Pancreas (tissue), 10 donors: ENCODE measurements at regions not wholly inside any gene's neighbourhood (a gene's known extent, or its start where the extent isn't known, plus 50 kb on each side); places are given as distances from the start of the nearest gene placed in this dataset.

ENCODE experiments used
- ATAC-seq, 4 donors: fragments of 200-7000 bp; cut with Tn5 transposase; one replicate each; pipeline versions ENCODE4 v1.8.0 to v1.9.1; 2020; ENCODE audit warnings: mild to moderate bottlenecking in 4 of 4, moderate library complexity in 4 of 4
- DNase-seq, 6 donors: peaks; one replicate each; pipeline ENCODE4 v3.0.0-alpha.2; 2020
- FAIRE-seq: peaks from 2 replicates; lab custom pipeline; 2012; peaks lifted over from hg19 to GRCh38; lab: Jason Lieb, UNC
- H3K27ac ChIP-seq, 4 donors: fragments of 200-600 bp; sonication (generic); 1 replicate in 3 of 4; 2 replicates in 1 of 4; pipeline versions ENCODE4 v1.5.0 to v1.8.0; 2020
- H3K27me3 ChIP-seq, 4 donors: fragments of 200-600 bp; one replicate each; pipeline ENCODE4 v1.8.0; 2021
- H3K36me3 ChIP-seq, 3 donors: fragments of 200-600 bp; sonication (generic) in 1 of 3; one replicate each; pipeline versions ENCODE4 v1.5.0 to v1.8.0; 2020 to 2021
- H3K4me1 ChIP-seq, 3 donors: fragments of 200-600 bp; one replicate each; pipeline ENCODE4 v1.8.0; 2021
- H3K4me3 ChIP-seq, 4 donors: fragments of 200-600 bp; sonication (generic) in 2 of 4; one replicate each; pipeline versions ENCODE4 v1.5.0 to v1.8.0; 2020 to 2021
- H3K9me3 ChIP-seq, 4 donors: fragments of 200-600 bp; one replicate each; pipeline ENCODE4 v1.8.0; 2021
- CTCF ChIP-seq, 4 donors: fragments of 200-600 bp; sonication (generic) in 3 of 4; IDR thresholded peaks; one replicate each; pipeline versions ENCODE4 v1.5.0 to v1.8.0; 2021; ENCODE audit warnings: antibody characterized with exemption in 4 of 4
- WGBS, 2 donors: extraction: QIAGEN DNeasy Blood & Tissue Kit; methylation state at CpG; one replicate each; pipeline ENCODE4 v1.1.7; 2013; 5-methylcytosine and 5-hydroxymethylcytosine counted together
- intact Hi-C, 3 donors: fragments of 100-400 bp; cut with DNase I; formaldehyde crosslinking; loops; one replicate each; pipeline versions ENCODE4 v1.11.1 to v1.14.2; 2022
- donor health status: healthy with polysubstance abuse.
- donor health status: DM: no; HTN: no; CAD: no; lungs with moderate emphysema.
- donor health status: DM: no; HTN: no; CAD: no.
- donor health status: control.
- donor health status: control.
- donor health status: Bipolar disorder and iron deficiency.
- donor health status: DM: yes; HTN: yes; CAD: no.
- donor health status: DM: no; HTN: no; CAD: no.
- donor health status: DM: no; HTN: no; CAD: no.
- donor health status: DM: yes; HTN: yes; CAD: no.

DNA sequence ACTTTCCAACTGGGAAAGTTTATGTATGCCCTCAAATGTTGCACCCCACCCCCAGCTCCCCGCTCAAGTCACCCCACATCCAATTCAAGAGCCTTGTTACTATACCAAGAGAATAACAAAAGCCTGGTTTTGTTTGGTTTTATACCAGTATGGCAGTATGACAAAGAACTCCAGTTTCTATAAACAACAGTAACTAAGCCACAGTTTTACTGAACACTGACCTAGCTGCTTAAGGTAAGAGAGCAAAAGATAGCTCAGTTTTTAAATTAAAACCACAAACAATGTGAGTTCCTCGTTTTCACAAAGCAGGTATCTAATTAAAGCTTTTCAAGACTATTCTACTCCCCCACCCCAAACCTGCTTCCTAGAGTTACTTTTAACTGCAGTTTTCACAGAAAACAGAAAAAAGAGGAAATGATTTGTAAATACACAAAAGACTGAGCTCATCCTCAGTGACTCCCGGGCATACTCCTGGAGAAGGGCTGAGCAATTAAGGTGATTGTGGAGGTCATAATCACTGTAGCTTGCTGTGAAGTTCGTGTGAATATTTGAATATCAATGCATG is 59.3 kb upstream of the LHX8 start:
- no peaks in the 10 kb centered on the region for H3K36me3 ChIP-seq
- WGBS, 2 donors, result 5 to 6% methylated on average over 4 of the region's 4 CpGs
- no peaks in the 10 kb centered on the region for H3K9me3 ChIP-seq
- H3K4me1 ChIP-seq, result no peaks in the 10 kb centered on the region
- no peak for DNase-seq
- no peak overlapping the region for H3K4me3 ChIP-seq
- H3K27me3 ChIP-seq, result no peaks in the 10 kb centered on the region
- intact Hi-C loops, result no loop called here
- no peak for TF ChIP-seq CTCF (IDR thresholded peaks at IDR 0.05)
- no peak for FAIRE-seq
- ATAC-seq, result no peak
- no peak overlapping the region for H3K27ac ChIP-seq

- FAIRE-seq, result no peak
- no peak for ATAC-seq
- Histone ChIP-seq H3K27me3 (no peaks in the 10 kb centered on the region), H3K4me1 (no peaks in the 10 kb centered on the region), H3K27ac (no peak overlapping the region), H3K9me3 (no peaks in the 10 kb centered on the region), H3K4me3 (no peak overlapping the region), H3K36me3 (no peaks in the 10 kb centered on the region)
- TF ChIP-seq CTCF (IDR thresholded peaks at IDR 0.05), result no peak
- no peak for DNase-seq
- WGBS, 2 donors, result 28 to 37% methylated on average over 4 of the region's 4 CpGs
- intact Hi-C loops, result no loop called here
Measured at GRCh38 chr1:75079538-75080290, 54.5 kb upstream of the LHX8 start.

GRCh38 chr1:75083223-75083622 is 51.0 kb upstream of the LHX8 start:
- no peaks in the 10 kb centered on the region for H3K4me1 ChIP-seq
- no peaks in the 10 kb centered on the region for H3K36me3 ChIP-seq
- WGBS, 2 donors, result 7 to 17% methylated on average over 1 of the region's 1 CpG
- DNase-seq (no peak), ATAC-seq (no peak), FAIRE-seq (no peak)
- H3K27ac ChIP-seq, result no peak overlapping the region
- TF ChIP-seq CTCF (IDR thresholded peaks at IDR 0.05), result no peak
- H3K27me3 ChIP-seq, result no peaks in the 10 kb centered on the region
- H3K9me3 ChIP-seq, result no peaks in the 10 kb centered on the region
- intact Hi-C loops, result no loop called here
- no peak overlapping the region for H3K4me3 ChIP-seq

GRCh38 chr1:75083848-75084514 is 50.2 kb upstream of the LHX8 start:
- Histone ChIP-seq H3K4me1 (no peaks in the 10 kb centered on the region), H3K27ac (no peak overlapping the region), H3K9me3 (no peaks in the 10 kb centered on the region), H3K4me3 (no peak overlapping the region), H3K36me3 (no peaks in the 10 kb centered on the region), H3K27me3 (no peaks in the 10 kb centered on the region)
- WGBS, 2 donors, result 49 to 54% methylated on average over 4 of the region's 4 CpGs
- no peak for DNase-seq
- no peak for FAIRE-seq
- TF ChIP-seq CTCF (IDR thresholded peaks at IDR 0.05), result no peak
- ATAC-seq, result no peak
- intact Hi-C loops, result no loop called here
